HG02852 (cell line): ENCODE measurements at regions not wholly inside any gene's neighbourhood (a gene's known extent, or its start where the extent isn't known, plus 50 kb on each side); places are given as distances from the start of the nearest gene placed in this dataset.
"Not testable (repeated sequence)": the region's sequence is repeated elsewhere in the genome, so short reads cannot be mapped to it uniquely, and the experiment has no call there.

Source experiments
- ATAC-seq: cut with Tn5 transposase; IDR thresholded peaks from one replicate; pipeline ENCODE4 v1.9.1; 2021; ENCODE audit warnings: mild to moderate bottlenecking, moderate library complexity; ENCODE audit not compliant: unreplicated experiment

DNA sequence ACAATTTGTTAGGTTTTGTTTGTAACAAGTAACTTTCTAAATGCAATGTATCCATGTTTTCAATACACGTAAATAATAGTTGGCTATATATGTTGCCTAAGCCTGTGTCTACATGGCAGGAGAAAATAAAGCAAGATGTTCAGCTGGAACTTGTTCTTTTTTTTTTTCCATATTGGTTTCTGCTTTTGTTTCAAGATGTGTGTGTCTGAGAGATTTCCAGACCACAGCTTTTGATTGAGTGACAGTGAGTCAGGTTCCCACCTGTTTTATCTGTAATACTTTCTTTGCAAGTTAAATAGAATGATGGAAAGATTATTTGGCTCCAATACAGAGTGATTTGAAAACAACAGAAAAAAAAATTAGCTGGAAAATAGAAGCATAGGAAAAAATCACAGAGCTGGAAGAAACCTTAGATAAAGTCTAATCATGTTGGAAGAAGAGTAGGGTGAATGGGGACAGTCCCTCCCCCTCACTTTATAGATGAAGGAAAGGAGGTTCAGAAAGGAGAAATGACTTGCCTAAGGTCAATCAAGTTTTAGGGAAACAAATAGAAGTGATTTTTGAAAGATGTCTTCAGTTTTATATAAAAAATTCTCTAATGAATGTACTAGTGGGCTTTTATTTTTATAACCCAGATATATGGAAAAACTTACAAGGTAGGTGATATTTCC, 150.9 kb upstream of the STMND1 start:
- ATAC-seq, result no peak

DNA sequence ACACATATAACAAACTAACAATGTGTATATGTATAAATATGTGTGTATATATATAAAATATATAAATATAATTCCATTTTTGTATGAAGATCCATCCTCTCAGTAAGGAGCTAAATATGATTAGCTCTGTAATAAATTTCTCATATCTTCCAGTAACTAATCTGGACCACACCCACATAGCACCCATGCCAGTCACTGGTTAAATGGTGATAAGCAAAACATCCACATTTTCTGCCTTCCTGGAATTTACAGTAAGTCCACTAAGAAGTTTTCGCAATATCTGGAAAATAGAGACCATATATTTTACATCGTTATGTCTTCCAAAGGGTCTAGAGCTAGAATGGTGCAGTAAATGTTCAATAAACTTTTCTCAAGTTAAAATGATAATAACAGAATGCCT, 151.5 kb upstream of the STMND1 start:
- ATAC-seq, result no peak

DNA sequence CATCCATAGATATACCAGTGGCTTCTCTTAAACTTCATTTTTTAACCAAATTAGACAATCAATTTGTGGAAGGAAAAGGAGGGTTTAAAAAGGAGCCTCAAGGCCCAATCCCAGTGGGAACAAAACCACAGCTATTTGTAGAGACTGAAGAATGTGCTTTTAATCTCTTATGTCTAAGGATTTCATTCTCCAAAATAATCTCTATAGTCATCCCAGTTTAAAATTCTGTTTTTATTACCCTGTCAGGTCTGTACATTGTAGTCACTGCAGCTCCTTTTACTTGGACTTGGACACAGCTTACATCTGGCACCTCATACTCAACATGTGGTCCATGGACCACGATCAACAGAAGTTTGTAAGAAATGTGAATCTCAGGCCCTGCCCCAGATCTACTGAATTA, 152.1 kb upstream of the STMND1 start:
- ATAC-seq, result no peak

DNA sequence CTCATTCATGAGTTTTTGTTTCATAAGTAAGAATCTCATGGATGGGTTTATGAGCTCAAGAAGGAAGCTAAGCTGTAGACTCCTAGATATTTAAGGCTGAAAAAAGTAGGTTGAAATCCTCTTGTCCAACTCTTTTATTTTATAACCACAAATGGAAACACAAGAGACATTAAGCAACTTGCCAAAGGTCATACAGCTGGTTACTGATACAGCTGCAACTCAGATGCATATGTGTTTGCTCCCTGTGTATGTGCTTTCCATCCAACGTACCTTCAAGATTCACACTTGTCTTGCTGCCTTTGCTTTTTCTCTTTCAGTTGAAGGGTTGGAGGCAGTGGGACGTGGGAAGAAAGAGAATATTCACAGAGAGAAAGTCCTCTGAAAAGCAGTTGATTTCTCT, 153.5 kb upstream of the STMND1 start:
- ATAC-seq, result no peak

DNA sequence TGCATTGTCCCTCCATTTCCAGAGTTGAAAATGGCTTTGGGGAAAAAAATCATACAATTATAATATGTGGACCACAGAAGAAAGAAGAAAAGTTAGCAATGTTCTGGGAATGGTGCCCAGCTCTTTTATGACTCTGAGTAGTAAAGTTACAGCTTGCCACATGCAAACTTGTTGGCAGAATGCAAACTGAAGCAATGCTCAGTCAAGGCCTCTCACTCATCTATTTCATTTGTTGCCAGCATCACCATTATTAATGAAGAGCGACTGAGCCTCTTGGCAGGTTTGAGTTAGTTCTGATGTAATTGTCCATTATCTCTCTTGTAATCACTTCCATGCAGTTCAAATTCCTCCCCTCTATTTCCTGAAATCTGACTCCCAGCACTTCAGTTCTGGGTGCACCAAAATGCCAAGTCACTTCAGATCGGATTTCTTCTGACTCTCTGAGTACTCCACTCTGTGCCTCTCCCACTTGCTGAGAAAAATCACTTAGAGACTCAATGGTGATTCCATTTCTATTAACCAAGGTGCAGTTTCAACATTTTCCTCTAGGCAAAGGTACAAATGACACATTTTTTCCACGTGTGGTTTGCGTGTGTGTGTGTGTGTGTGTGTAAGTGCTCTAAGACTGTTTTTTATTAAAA, 154.4 kb upstream of the STMND1 start:
- ATAC-seq, result no peak

DNA sequence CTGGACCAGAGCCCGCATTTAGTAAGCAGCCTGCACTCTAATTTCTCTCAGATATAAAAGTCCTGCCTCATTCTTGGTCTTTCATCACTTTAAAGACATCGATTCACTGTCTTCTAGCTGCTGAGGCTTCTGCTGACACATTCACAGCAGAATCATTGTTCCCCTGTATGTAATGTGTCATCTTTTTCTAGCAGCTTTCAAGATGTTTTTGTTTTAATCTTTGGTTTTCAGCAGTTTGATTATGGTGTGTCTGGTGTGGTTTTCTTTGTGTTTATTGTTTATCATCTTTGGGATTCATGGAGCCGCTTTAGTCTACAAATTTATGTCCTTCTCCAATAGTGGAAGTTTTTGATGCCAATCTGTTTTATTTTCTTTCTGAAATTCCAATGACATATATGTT, 157.3 kb upstream of the STMND1 start:
- no peak for ATAC-seq

DNA sequence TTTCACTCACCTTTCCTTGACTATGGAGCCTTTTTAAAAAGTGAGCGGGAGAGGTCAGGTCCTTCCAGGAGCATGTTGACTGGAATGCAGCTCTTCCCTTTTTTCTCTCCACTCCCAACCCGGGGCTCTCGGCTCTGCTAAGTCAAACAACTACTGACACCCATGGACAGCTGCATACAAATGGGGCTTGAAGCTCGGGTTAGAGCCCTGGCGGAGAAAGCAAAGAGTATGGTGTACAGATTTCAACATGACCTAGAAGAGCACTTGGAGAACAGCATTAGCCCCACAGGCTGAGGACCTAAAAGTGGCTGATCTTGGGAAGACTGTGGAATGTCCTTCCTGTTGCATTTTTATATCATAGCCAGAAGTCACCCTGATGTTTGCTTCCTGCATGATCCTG, 162.0 kb upstream of the STMND1 start:
- ATAC-seq, result no peak

DNA sequence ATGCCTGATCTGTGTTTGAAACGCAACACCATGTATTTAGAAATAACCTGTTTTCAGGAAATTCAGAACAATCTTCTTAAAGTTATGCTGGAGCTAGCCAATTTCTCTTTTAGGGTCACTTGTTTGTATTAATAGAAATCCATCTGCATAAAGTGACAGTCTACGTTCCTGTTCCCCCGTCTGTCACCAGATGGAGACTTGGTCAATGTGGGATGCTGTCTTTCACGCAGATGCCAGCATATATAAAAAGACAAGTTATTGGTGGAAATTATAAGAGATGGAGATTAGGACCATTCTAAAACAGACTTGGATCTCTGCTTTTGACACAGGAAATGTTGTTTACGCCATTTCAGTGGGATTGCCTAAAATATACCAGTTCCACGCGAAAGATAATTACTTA, 162.5 kb upstream of the STMND1 start:
- ATAC-seq, result no peak

DNA sequence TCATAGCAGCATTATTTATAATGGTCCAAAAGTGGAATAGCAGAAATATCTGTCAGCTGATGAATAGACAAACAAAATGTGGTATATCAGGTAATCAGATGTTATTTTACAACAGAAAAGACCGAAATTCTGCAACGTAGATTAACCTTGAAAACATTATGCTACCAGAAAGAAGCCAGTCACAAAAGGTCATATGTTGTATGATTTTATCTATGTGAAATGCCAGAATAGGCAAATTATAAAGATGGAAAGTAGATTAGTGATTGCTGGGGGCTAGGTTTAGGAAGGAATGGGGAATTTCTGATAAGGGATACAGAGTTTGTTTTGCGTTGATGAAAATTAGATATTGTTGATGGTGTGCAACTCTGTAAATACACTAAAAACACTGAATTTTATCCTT, 165.0 kb upstream of the STMND1 start:
- no peak for ATAC-seq

DNA sequence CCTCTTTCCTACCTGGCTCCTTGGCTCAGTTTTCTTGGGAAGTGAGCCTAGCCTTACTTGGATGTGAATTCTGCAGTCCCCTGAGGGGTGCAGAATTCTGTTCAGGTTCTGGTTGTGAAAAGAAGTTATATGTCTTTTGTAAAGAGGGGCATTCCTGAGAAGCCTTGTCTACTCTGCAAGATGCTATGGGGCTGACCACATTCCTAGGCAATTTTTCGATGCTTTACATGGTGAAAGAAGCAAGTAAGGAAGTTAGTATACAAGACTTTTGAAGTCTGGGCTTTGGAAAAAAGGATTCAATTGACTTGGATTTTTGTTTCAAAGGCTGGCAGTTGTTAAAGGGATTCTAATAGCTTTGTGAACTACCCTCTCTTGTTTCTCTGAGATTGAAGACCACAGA, 167.9 kb upstream of the STMND1 start:
- no peak for ATAC-seq

DNA sequence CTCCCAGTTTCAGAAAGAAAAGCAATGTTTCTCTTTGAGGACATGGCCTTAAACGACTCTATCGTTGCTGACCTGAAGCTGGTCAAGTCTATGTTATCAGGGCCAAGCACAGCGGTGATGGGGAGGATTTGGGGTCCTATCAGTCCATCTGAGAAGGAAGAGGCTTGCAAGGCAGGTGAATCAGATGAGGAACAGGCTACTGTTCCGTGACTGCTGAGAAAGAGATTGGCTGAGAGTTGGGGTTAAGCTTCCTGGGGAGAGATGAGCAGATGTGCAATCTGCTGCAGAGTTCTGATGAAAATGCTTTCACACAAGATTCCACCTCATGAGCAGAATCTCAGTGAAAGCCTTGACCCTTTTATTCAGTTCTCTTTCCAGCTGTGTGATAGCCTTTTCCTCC, 168.3 kb upstream of the STMND1 start:
- ATAC-seq, result no peak

DNA sequence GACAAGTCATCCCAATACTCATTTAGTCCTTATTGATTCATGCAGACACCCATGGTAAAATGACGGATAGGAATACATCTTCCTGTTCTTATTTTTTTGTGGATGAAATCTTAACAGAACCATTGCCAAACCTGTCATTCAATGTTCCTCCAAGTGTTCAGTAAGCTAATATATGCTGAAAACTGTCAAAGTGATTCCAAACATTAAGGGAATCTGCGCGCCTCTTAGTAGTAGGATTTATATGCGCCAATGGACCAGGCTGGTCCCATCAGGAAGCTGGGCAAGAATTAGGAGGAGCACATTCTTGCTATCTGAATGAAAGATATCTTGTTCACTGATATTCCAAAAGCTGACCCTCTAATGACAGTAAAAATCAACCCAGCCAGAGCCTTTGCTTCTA, 168.9 kb upstream of the STMND1 start:
- ATAC-seq, result no peak

DNA sequence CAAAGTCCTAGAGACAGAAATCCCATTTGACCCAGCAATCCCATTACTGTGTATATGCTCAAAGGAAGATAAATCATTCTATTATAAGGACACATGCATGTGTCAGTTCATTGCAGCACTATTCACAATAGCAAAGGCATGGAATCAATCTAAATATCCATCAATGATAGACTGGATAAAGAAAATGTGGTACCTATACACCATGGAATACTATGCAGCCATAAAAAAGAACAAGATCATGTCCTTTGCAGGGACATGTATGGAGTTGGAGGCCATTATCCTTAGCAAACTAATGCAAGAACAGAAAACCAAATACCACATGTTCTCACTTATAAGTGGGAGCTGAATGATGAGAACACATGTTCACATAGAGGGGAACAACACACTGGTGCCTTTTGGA, 169.8 kb upstream of the ATXN1 start:
- ATAC-seq, result not testable (repeated sequence)

DNA sequence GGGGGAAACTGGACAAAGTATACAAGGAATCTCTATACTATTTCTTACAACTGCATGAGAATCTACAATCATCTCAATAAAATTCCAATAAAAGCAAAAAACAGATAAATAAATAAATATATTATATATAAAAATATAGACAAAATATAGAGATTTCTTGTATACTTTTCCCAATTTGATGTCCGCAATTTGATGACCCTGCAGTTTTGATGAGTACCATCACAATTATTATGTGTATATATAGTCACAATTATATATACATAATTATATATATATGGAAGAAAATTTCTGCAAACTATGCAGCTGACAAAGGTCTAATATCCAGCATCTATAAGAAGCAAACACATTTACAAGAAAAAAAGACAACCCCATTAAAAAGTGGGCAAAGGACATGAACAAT, 169.2 kb upstream of the ATXN1 start:
- ATAC-seq, result no peak

DNA sequence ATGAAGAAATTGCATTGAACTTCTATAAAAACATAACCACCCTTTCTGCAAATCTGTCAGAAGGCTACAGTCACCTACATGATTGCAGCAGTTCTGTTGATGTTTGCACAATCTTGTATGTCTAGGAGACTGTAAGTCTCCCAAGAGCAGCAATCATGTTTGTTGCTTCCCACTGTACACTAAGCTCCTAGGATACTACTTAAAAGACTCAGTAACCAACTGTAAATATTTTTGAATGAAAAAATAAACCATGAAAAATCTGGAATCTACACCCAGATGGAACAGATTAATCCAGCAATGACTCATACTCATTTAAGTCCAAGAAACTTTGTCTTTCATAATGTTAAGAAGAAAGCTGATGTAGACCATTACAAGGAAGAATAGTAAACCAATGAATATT, 168.5 kb upstream of the ATXN1 start:
- no peak for ATAC-seq

DNA sequence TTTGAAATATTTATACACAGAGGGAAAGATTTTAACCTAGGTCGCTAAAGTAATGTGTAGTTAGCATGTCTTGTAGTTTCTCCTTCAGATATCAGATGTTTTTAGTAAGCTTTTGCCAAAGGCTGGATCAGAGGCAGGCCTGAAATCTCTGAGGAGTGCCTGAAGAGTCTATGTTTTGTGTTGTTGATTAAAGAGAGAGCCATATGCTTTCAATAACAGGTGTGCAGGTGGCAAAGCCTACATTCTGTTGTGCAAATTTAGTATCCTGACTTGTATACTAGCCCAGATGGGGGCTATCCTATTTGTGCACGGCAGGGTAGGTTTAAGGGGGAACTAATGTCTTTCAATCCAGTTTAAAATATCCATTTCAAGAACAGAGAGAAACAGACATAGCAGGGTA, 167.1 kb upstream of the ATXN1 start:
- no peak for ATAC-seq

DNA sequence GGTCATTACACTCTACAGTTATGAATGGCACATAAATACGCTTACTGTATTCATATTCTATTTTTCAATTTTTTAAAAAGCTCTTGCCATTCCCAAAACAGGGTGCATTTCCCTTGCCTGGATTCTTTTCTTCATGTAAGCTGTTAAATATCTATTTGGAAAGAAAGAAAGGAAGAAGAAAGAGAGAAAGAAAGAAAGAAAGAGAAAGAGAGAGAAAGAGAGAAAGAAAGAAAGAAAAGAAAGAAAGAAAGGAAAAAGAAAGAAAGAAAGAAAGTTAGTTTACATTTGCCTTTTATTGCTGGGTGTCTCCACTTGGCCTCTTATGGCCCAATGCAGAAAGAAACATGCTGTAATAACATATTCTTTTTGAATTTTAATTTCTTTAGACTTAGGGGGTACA, 165.9 kb upstream of the ATXN1 start:
- ATAC-seq, result no peak

DNA sequence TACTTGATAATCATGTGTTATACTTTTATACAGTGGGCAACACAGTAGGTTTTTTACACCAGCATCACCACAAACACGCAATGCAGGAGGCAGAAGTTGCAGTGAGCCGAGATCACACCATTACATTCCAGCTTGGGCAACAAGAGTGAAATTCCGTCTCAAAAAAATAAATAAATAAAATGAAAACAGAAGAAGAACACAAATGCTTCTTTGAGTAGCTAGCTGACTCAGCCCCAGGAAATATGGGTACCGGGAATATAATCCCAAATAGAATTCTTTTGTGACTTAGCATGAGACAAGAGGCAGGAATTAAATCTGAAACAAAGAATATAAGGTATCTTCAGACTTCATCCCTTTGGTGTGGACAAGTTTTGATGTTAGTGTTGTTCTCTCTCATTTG, 164.2 kb upstream of the ATXN1 start:
- no peak for ATAC-seq

DNA sequence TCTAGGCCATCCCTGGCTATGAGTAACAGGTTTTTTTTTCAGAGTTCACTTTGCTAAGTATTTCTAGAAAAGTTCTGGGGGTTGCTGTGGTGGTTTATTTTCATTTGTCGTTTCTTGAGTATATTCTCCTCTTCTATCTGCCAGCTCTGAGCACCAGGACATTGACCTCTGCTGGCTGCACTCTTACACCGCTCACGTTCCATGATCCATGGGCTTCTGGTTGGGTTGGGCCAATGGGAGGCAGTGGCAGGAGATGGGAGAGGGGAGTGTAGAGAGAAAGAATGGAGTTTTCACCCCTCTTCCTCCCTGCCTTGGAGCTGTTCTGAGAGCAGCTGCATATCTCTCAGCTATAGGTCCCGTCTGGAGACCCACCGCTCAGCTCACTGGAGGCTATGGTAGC, 161.0 kb upstream of the ATXN1 start:
- ATAC-seq, result no peak

DNA sequence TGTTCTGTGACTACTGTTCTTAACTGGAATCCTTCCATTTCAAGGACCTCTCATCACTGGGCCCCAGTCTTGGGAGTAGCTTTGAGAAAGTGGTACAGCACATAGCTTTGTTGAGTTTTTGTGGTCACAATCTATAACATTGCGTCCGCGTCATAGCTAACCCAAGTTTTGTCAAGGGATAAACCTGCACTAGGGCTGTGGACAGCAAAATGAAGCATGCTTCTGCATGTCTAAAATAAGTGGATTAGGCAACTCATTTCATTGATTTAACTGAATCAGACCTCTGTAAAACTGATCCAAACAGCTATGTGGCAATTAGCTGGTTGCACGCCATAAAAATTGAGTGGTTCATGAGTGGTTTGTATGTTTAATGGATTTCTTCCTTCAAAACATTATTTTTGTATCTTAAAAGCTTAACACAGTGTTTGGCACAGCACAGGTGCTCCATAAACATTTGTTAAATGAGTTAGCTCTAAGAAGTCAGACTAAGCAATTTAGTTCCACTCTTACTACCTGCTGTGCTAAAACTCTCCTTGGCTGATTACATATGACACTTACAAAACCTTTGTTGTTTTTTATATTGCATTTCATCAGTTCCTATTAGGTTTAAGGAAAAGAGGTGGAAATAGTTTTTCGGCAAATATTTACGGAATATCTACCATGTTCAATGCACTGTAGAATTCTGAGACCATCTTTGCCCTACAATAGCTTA, 160.3 kb upstream of the ATXN1 start:
- no peak for ATAC-seq

DNA sequence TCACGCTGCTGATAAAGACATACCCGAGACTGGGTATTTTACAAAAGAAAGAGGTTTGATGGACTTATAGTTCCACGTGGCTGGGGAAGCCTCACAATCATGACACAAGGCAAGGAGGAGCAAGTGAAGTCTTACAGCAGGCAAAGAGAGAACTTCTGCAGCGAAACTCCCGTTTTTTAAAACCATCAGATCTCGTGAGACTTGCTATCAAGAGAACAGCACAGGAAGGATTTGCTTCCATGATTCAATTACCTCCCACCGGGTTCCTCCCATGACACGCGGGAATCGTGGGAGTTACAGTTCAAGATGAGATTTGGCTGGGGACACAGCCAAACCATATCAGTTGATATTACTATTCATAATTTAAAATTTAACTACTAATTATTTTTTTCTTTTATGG, 157.3 kb upstream of the ATXN1 start:
- no peak for ATAC-seq

DNA sequence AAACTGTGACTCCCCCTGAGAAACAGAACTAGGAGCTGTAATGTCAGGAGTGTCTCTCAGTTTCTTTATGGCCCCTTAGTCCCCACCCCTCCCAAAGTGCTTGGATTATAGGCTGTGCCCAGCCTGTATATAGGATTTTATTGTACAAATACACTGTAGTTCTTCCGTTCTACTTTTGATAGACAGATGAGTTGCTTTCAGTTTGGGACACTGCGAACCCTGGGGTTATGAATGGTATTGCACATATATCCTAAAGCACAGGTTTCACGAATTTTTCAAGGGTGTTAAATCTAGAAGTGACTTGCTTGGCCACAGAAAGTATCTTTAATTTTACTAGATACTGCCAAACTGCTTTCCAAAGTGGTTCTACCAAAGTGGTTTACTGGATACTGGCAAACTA, 152.9 kb upstream of the ATXN1 start:
- ATAC-seq, result no peak

DNA sequence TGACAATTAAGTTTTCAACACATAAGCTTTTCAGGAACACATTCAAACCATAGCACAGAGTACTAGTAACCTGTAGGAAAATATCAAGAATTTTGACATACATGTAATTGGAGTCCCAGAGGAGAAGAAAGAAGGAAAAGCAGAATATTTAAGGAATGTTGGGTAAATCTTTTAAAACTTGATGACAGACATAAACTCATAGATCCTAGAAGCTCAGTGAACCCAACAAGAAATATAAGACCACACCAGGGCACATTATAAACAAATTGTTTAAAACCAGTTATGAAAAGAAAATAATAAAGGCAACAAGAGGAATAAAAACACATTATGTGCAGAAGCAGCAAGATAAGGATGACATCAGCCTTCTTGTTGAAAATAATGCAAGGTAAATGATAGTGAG, 151.5 kb upstream of the ATXN1 start:
- ATAC-seq, result no peak
